NCI-H2171 (cell line): ENCODE measurements at regions not wholly inside any gene's neighbourhood (a gene's known extent, or its start where the extent isn't known, plus 50 kb on each side); places are given as distances from the start of the nearest gene placed in this dataset.

Experiments used
- DNase-seq: peaks from one replicate; lab custom pipeline; 2025; lab: John Stamatoyannopoulos, UW

GRCh38 chr15:56307180-56307579 lies 58.0 kb upstream of the TEX9 start:
- peak; percentile 84 for DNase-seq

GRCh38 chr15:56298723-56299122 lies 55.0 kb upstream of the RFX7 start:
- DNase-seq = no peak

- DNase-seq = no peak
Observed at GRCh38 chr15:56295433-56295832, 51.8 kb upstream of the RFX7 start.

- DNase-seq = no peak
Observed at GRCh38 chr15:56293495-56294292, 50.0 kb upstream of the RFX7 start.
